Common myeloid progenitor, CD34-positive (primary cell): ENCODE measurements at regions not wholly inside any gene's neighbourhood (a gene's known extent, or its start where the extent isn't known, plus 50 kb on each side); places are given as distances from the start of the nearest gene placed in this dataset.

ENCODE experiments used
- CTCF ChIA-PET: fragments of 350-600 bp; sonication (Branson Sonifier 250); formaldehyde crosslinking; loops from one replicate; lab custom pipeline; 2021; ENCODE audit warnings: antibody characterized with exemption; lab: Charles Lee
- POLR2A ChIA-PET: fragments of 350-600 bp; sonication (Branson Sonifier 250); formaldehyde crosslinking; loops from one replicate; lab custom pipeline; 2021; ENCODE audit warnings: antibody characterized with exemption; lab: Charles Lee
- DNase-seq, 3 donors: peaks; one replicate each; pipeline versions ENCODE4 v3.0.0 to v3.0.0-alpha.2; 2013
- H3K27ac ChIP-seq, 2 experiments: 1 replicate in 1 of 2; 2 replicates in 1 of 2; pipeline ENCODE4 v1.7.0; 2013; ENCODE audit warnings: inconsistent platforms in 2 of 2, low read length in 2 of 2, mild to moderate bottlenecking in 2 of 2, low read depth in 1 of 2, moderate library complexity in 1 of 2; ENCODE audit not compliant: severe bottlenecking in 2 of 2, insufficient read depth in 1 of 2, poor library complexity in 1 of 2
- H3K27me3 ChIP-seq, 5 experiments: replicated peaks in 2 of 5; 1 replicate in 3 of 5; 2 replicates in 2 of 5; pipeline versions ENCODE4 v1.6.1 to v1.7.0; 2013; ENCODE audit warnings: low read length in 4 of 5, mild to moderate bottlenecking in 2 of 5, moderate library complexity in 2 of 5, inconsistent platforms in 1 of 5; ENCODE audit not compliant: insufficient read depth in 5 of 5, control insufficient read depth in 4 of 5
- H3K36me3 ChIP-seq, 4 experiments: 1 replicate in 2 of 4; 2 replicates in 2 of 4; pipeline versions ENCODE4 v1.6.1 to v1.7.0; 2013; ENCODE audit warnings: low read length in 3 of 4, control low read depth in 1 of 4, mild to moderate bottlenecking in 1 of 4; ENCODE audit not compliant: control insufficient read depth in 4 of 4, insufficient read depth in 4 of 4
- H3K4me1 ChIP-seq, 4 experiments: 1 replicate in 3 of 4; 2 replicates in 1 of 4; pipeline versions ENCODE4 v1.6.1 to v1.7.1; 2013; ENCODE audit warnings: low read length in 3 of 4, mild to moderate bottlenecking in 3 of 4, control low read depth in 1 of 4, inconsistent platforms in 1 of 4, moderate library complexity in 1 of 4; ENCODE audit not compliant: control insufficient read depth in 4 of 4, insufficient read depth in 4 of 4; ENCODE audit errors: control extremely low read depth in 1 of 4
- H3K4me3 ChIP-seq, 7 experiments: 1 replicate in 4 of 7; 2 replicates in 3 of 7; pipeline versions ENCODE4 v1.5.1 to v1.7.0; 2013; ENCODE audit warnings: mild to moderate bottlenecking in 7 of 7, low read length in 6 of 7, moderate library complexity in 6 of 7, inconsistent platforms in 2 of 7, low read depth in 2 of 7, control low read depth in 1 of 7; ENCODE audit not compliant: insufficient read depth in 4 of 7, control insufficient read depth in 1 of 7; ENCODE audit errors: extremely low read depth in 1 of 7
- H3K9me3 ChIP-seq, 5 experiments: 1 replicate in 4 of 5; 2 replicates in 1 of 5; pipeline versions ENCODE4 v1.6.1 to v1.7.1; 2013; ENCODE audit warnings: low read length in 4 of 5, mild to moderate bottlenecking in 2 of 5, inconsistent platforms in 1 of 5, low read depth in 1 of 5, moderate library complexity in 1 of 5; ENCODE audit not compliant: control insufficient read depth in 4 of 5, insufficient read depth in 2 of 5; ENCODE audit errors: control extremely low read depth in 1 of 5
- WGBS: methylation state at CpG from one replicate; pipeline ENCODE4 v1.1.5; 2013; ENCODE audit not compliant: insufficient coverage; 5-methylcytosine and 5-hydroxymethylcytosine counted together

- CTCF ChIA-PET, result interaction anchor here (1.1 to 3.4 kb wide), 3 partner anchors 10 to 120 kb away, joined by 3 to 11 read pairs (median 5); no protein-coding TSS in a partner anchor
- WGBS, result no CpG with 5 or more reads among the region's 2 CpGs
- H3K4me3 ChIP-seq, result no peak overlapping the region
- no peak for DNase-seq
- no peaks in the 10 kb centered on the region for H3K36me3 ChIP-seq
- POLR2A ChIA-PET, result no interaction called here
- no peak overlapping the region for H3K27ac ChIP-seq
- H3K9me3 ChIP-seq, result no peaks in the 10 kb centered on the region
- H3K4me1 ChIP-seq, result peaks cover 0 to 3% (median 0%) of the 10 kb centered on the region in 4 experiments
- no peaks in the 10 kb centered on the region for H3K27me3 ChIP-seq
Observed at GRCh38 chr7:106778656-106779250, 86.3 kb upstream of the PIK3CG start.

- Histone ChIP-seq H3K27ac (no peak overlapping the region), H3K27me3 (no peaks in the 10 kb centered on the region), H3K4me3 (no peak overlapping the region), H3K36me3 (no peaks in the 10 kb centered on the region), H3K4me1 (peaks cover 0 to 3% (median 0%) of the 10 kb centered on the region in 4 experiments), H3K9me3 (no peaks in the 10 kb centered on the region)
- peak in 2 of 3 donors; percentile 16 to 28 for DNase-seq
- ChIA-PET CTCF (interaction anchor here (1.2 to 3.4 kb wide), 3 partner anchors 24 to 372 kb away, joined by 3 to 11 read pairs (median 5); no protein-coding TSS in a partner anchor), POLR2A (interaction anchor here (0.5 kb wide), 1 partner anchor 9 kb away, joined by 4 read pairs; no protein-coding TSS in a partner anchor)
- 96% methylated on average over 3 of the region's 4 CpGs for WGBS
Observed at GRCh38 chr7:106779877-106780276, 85.2 kb upstream of the PIK3CG start.

- ChIA-PET CTCF (interaction anchor here (2.0 to 3.4 kb wide), 2 partner anchors 25 to 123 kb away, joined by 5 to 11 read pairs; no protein-coding TSS in a partner anchor), POLR2A (no interaction called here)
- no peak for DNase-seq
- H3K36me3 ChIP-seq, result no peaks in the 10 kb centered on the region
- WGBS, result no CpG with 5 or more reads among the region's 2 CpGs
- no peaks in the 10 kb centered on the region for H3K27me3 ChIP-seq
- no peaks in the 10 kb centered on the region for H3K9me3 ChIP-seq
- H3K4me1 ChIP-seq, result peaks cover 0 to 3% (median 0%) of the 10 kb centered on the region in 4 experiments
- H3K4me3 ChIP-seq, result no peak overlapping the region
- H3K27ac ChIP-seq, result no peak overlapping the region
Observed at GRCh38 chr7:106781007-106781406, 84.1 kb upstream of the PIK3CG start.

- CTCF ChIA-PET, result interaction anchor here (3.4 kb wide), 1 partner anchor 123 kb away, joined by 11 read pairs; no protein-coding TSS in a partner anchor
- WGBS, result no CpG with 5 or more reads among the region's 1 CpG
- Histone ChIP-seq H3K36me3 (no peaks in the 10 kb centered on the region), H3K27me3 (no peaks in the 10 kb centered on the region), H3K4me3 (no peak overlapping the region), H3K27ac (no peak overlapping the region), H3K9me3 (no peaks in the 10 kb centered on the region), H3K4me1 (peaks cover 0 to 3% (median 0%) of the 10 kb centered on the region in 4 experiments)
- POLR2A ChIA-PET, result no interaction called here
- no peak for DNase-seq
Observed at GRCh38 chr7:106781828-106782544, 83.1 kb upstream of the PIK3CG start.

- no CpG with 5 or more reads among the region's 1 CpG for WGBS
Observed at GRCh38 chr7:106783286-106783685, 81.8 kb upstream of the PIK3CG start.

GRCh38 chr7:106788637-106789036, 76.4 kb upstream of the PIK3CG start:
- no peaks in the 10 kb centered on the region for H3K9me3 ChIP-seq
- no peaks in the 10 kb centered on the region for H3K4me1 ChIP-seq
- no peak overlapping the region for H3K4me3 ChIP-seq
- ChIA-PET CTCF (interaction anchor here (0.9 to 1.5 kb wide), 3 partner anchors 10 to 360 kb away, joined by 3 read pairs; no protein-coding TSS in a partner anchor), POLR2A (interaction anchor here (0.7 kb wide), 1 partner anchor 9 kb away, joined by 4 read pairs; no protein-coding TSS in a partner anchor)
- no CpG with 5 or more reads among the region's 1 CpG for WGBS
- H3K36me3 ChIP-seq, result no peaks in the 10 kb centered on the region
- DNase-seq, result no peak
- H3K27ac ChIP-seq, result no peak overlapping the region
- H3K27me3 ChIP-seq, result no peaks in the 10 kb centered on the region

More at GRCh38 chr7:106783286-106783685, 81.8 kb upstream of the PIK3CG start:
- CTCF ChIA-PET, result no interaction called here
- Histone ChIP-seq H3K36me3 (no peaks in the 10 kb centered on the region), H3K4me3 (no peak overlapping the region), H3K27ac (no peak overlapping the region), H3K27me3 (no peaks in the 10 kb centered on the region), H3K9me3 (no peaks in the 10 kb centered on the region), H3K4me1 (no peaks in the 10 kb centered on the region)
- no peak for DNase-seq
- POLR2A ChIA-PET, result no interaction called here

- WGBS, result 93% methylated on average over 3 of the region's 4 CpGs
- POLR2A ChIA-PET, result no interaction called here
- CTCF ChIA-PET, result no interaction called here
- Histone ChIP-seq H3K36me3 (no peaks in the 10 kb centered on the region), H3K9me3 (no peaks in the 10 kb centered on the region), H3K27me3 (no peaks in the 10 kb centered on the region), H3K4me3 (no peak overlapping the region), H3K27ac (no peak overlapping the region), H3K4me1 (peaks cover 0 to 10% (median 0%) of the 10 kb centered on the region in 4 experiments)
- no peak for DNase-seq
Observed at GRCh38 chr7:106791526-106791925, 73.6 kb upstream of the PIK3CG start.
